ENCODE measurements at regions not wholly inside any gene's neighbourhood (a gene's known extent, or its start where the extent isn't known, plus 50 kb on each side); places are given as distances from the start of the nearest gene placed in this dataset.
"Not testable (repeated sequence)": the region's sequence is repeated elsewhere in the genome, so short reads cannot be mapped to it uniquely, and the experiment has no call there.

- Histone ChIP-seq H3K9me3 (ENCODE audit: low read depth, low read length) (no peaks in the 10 kb centered on the region), H3K4me3 (ENCODE audit: low read length) (no peak overlapping the region), H3K4me1 (ENCODE audit: insufficient read depth, low read length) (no peaks in the 10 kb centered on the region), H3K27me3 (ENCODE audit: insufficient read depth, low read length) (no peaks in the 10 kb centered on the region)
Measured at GRCh38 chr13:21228738-21229137, 52.3 kb downstream of the MRPL57 start.

DNA sequence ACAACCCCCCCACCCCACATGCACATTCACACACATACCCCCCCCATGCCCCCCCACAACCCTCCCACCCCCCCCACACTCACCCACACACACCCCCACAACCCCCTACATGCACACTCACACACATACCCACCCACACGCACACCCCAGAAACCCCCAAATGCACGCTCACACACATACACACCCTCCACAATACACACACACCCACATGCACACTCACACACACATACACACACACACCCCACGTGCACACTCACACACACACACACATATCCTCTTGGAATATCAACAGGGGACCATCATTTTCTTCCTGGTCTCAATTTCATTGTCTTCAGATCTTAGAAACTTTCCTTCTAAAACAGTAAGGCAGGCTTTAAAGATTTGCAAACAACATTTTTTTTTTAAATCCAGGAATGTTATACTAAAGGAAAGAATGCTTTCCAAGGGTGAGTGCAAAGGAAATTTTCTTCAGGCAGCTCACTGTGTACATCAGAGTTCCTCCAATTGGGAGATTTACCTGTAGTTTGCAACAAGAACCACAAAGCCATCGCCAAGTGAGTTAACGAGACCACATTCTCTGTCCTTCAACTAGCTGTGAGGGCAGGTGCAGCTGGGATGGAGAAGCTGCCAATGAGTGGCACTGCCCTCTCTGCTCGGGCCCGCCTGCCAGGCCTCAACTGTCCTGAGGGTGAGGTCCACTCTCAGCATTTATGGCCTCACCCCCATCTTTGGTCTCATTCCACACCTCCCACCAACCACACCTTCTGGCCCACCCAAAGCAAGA, 53.0 kb downstream of the MRPL57 start:
- Histone ChIP-seq H3K27me3 (ENCODE audit: insufficient read depth, low read length) (no peaks in the 10 kb centered on the region), H3K9me3 (ENCODE audit: low read depth, low read length) (no peaks in the 10 kb centered on the region), H3K4me1 (ENCODE audit: insufficient read depth, low read length) (no peaks in the 10 kb centered on the region), H3K4me3 (ENCODE audit: low read length) (no peak overlapping the region)

- H3K27me3 ChIP-seq (ENCODE audit: insufficient read depth, low read length) = no peaks in the 10 kb centered on the region
- no peak overlapping the region for H3K4me3 ChIP-seq (ENCODE audit: low read length)
- no peaks in the 10 kb centered on the region for H3K9me3 ChIP-seq (ENCODE audit: low read depth, low read length)
- H3K4me1 ChIP-seq (ENCODE audit: insufficient read depth, low read length) = no peaks in the 10 kb centered on the region
Measured at GRCh38 chr13:21230516-21230915, 54.1 kb downstream of the MRPL57 start.

- Histone ChIP-seq H3K27me3 (ENCODE audit: insufficient read depth, low read length) (no peaks in the 10 kb centered on the region), H3K4me1 (ENCODE audit: insufficient read depth, low read length) (no peaks in the 10 kb centered on the region), H3K9me3 (ENCODE audit: low read depth, low read length) (no peaks in the 10 kb centered on the region), H3K4me3 (ENCODE audit: low read length) (no peak overlapping the region)
Measured at GRCh38 chr13:21231426-21231940, 55.0 kb downstream of the MRPL57 start.

DNA sequence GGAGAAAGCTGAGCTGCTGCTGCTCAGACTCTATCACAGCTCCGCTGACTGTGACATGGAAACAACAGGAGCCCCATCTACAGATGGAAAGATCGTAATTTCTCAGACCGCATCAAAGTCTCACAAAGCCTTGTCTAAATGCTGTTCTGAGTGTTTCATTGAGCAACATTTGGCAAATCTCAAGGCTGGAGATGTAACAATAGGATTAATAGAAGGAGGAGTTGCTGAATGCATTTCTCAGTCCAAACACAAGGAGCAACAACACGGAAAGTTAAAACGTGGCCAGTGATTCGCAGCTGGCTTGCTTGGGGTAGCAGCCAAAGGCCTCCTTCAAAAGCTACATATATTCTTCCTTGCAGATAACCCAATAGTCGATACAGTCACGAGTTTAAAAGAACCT, 55.7 kb downstream of the MRPL57 start:
- no peak overlapping the region for H3K4me3 ChIP-seq (ENCODE audit: low read length)
- no peaks in the 10 kb centered on the region for H3K9me3 ChIP-seq (ENCODE audit: low read depth, low read length)
- H3K4me1 ChIP-seq (ENCODE audit: insufficient read depth, low read length) = no peaks in the 10 kb centered on the region
- no peaks in the 10 kb centered on the region for H3K27me3 ChIP-seq (ENCODE audit: insufficient read depth, low read length)

DNA sequence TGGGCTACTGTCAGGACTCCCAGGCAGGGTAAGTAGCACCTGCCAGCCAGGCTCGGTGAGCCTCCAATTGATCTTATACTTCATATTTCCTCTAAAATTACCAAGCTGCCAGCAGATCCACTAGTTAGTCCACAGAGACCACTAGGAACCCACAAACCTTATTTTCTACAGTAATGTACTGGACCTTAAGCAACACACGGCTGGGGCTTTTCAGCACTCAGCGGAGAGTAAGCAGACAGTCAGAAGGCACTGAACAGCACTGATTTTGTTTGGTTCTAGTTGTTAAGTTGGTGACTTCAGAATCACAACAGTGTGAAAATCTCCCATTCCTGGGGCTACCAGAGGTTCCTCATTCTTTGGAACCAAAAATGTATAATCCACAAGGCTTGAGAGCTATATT, 56.1 kb downstream of the MRPL57 start:
- H3K4me3 ChIP-seq (ENCODE audit: low read length) = no peak overlapping the region
- no peaks in the 10 kb centered on the region for H3K9me3 ChIP-seq (ENCODE audit: low read depth, low read length)
- H3K4me1 ChIP-seq (ENCODE audit: insufficient read depth, low read length) = no peaks in the 10 kb centered on the region
- no peaks in the 10 kb centered on the region for H3K27me3 ChIP-seq (ENCODE audit: insufficient read depth, low read length)

DNA sequence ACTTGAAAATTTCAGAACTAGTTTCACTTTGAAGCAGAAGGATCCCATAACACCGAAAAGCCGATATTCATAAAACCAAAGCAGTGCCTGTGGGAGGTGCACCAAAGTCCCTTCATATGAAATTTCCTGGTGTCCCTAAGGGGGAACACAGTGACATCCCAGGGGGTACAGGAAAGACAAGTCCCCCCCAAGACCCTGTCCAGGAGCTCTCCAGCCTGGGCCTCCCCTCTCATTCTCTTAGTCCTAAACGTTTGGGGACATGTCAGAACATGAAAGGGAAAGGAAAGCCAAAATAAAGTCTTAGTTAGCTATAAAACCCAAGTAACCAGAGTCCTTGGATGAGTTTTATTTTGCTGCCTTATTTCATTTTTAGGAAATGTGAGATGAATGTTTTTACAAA, 56.6 kb downstream of the MRPL57 start:
- Histone ChIP-seq H3K27me3 (ENCODE audit: insufficient read depth, low read length) (no peaks in the 10 kb centered on the region), H3K9me3 (ENCODE audit: low read depth, low read length) (no peaks in the 10 kb centered on the region), H3K4me3 (ENCODE audit: low read length) (no peak overlapping the region), H3K4me1 (ENCODE audit: insufficient read depth, low read length) (no peaks in the 10 kb centered on the region)

DNA sequence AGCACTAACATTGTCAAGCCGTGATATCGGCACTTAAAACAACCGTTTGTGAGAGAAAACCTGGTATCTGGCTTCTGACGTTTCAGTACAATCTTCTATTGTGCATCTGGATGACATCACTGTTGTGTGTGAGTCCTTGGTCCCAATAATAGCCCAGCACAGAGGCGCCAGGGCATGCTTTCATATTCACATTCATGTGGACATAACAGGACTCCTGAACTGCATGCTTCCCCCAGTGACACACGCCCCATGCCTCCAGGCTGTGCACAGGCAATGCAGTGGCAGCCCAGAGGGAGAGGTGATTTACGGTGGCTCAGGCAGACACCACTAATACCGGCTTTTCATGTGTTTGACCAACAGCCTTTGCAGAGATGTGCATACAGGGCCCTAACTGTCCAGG, 58.1 kb downstream of the MRPL57 start:
- Histone ChIP-seq H3K27me3 (ENCODE audit: insufficient read depth, low read length) (no peaks in the 10 kb centered on the region), H3K4me3 (ENCODE audit: low read length) (no peak overlapping the region), H3K9me3 (ENCODE audit: low read depth, low read length) (no peaks in the 10 kb centered on the region), H3K4me1 (ENCODE audit: insufficient read depth, low read length) (no peaks in the 10 kb centered on the region)

DNA sequence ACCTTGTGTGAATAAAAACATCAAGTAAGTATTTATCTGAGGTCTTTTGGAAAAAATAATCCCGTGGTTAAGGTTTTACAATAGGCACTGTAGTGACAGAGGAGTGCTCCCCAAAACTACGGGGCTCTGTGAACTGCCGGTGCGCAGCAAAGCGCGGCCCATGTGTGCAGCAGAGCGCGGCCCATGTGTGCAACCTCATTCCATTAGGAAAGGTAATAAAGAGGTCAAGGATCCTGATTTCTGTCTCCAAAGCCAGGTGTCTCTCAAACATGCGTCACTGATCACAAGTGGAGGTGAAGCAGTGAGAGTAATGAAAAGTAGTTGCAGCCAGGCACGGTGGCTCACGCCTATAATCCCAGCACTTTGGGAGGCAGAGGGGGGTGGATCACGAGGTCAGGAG, 58.7 kb downstream of the MRPL57 start:
- Histone ChIP-seq H3K9me3 (ENCODE audit: low read depth, low read length) (no peaks in the 10 kb centered on the region), H3K27me3 (ENCODE audit: insufficient read depth, low read length) (no peaks in the 10 kb centered on the region), H3K4me1 (ENCODE audit: insufficient read depth, low read length) (no peaks in the 10 kb centered on the region), H3K4me3 (ENCODE audit: low read length) (no peak overlapping the region)

GRCh38 chr13:21237081-21237480, 60.6 kb downstream of the MRPL57 start:
- Histone ChIP-seq H3K4me3 (ENCODE audit: low read length) (no peak overlapping the region), H3K27me3 (ENCODE audit: insufficient read depth, low read length) (no peaks in the 10 kb centered on the region), H3K4me1 (ENCODE audit: insufficient read depth, low read length) (no peaks in the 10 kb centered on the region), H3K9me3 (ENCODE audit: low read depth, low read length) (no peaks in the 10 kb centered on the region)

DNA sequence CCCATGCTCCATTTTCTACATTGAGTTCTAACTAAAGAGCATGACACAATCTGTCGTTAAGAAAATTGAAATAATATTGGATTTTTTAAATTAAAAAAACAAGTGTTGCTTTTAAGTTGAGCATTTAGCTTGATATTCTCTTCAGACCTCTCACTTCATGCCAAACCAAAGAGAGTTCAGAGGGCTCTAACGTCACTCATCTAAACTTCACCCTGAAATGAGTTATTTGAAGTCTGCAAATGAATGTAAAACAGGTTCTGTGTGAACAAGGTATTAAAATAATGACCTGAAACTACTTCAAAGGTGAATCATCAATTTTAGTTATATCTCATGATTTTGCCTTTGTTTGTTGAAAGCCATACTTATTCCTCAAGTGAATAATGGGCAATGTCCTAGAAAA, 61.8 kb downstream of the MRPL57 start:
- Histone ChIP-seq H3K4me1 (ENCODE audit: insufficient read depth, low read length) (no peaks in the 10 kb centered on the region), H3K9me3 (ENCODE audit: low read depth, low read length) (no peaks in the 10 kb centered on the region), H3K27me3 (ENCODE audit: insufficient read depth, low read length) (no peaks in the 10 kb centered on the region), H3K4me3 (ENCODE audit: low read length) (no peak overlapping the region)

DNA sequence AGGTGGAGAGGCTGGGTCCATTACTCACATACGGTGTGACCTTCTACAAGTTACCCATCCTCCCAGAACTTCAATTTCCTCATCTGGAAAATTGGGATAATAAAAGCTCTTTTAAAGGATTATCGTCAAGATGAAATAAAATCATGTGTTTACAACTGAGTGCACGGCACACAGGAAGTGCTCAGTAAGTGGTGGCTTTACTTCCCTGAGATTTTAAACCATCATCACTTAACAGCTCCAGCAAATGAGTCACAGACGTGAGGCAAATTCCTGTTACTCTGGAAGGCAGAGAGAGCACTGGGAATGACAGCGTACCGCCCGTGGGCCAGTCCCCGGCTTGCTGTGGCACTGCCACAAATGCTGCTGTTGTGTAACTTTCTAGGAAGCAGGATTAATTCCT, 64.1 kb downstream of the MRPL57 start:
- no peaks in the 10 kb centered on the region for H3K9me3 ChIP-seq (ENCODE audit: low read depth, low read length)

DNA sequence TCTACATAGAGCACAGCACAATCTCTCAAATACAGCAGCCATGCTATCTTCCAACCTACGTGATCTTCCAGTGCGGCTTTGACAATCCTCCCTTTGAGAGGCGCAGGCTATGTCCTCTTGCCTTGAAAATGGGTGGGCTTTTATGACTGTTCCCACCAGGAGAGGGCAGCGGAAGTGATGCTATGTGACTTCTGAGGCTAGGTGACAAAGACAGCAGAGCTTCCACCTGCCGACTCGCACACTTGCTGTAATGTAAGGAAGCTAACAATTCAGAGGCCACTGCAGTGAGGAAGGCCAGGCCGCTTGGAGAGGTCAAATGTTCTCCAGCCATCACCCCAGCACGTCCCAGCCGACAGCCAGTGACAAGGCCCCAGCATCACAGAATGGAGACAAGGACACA, 65.8 kb downstream of the MRPL57 start:
- Histone ChIP-seq H3K9me3 (ENCODE audit: low read depth, low read length) (no peaks in the 10 kb centered on the region), H3K4me1 (ENCODE audit: insufficient read depth, low read length) (no peaks in the 10 kb centered on the region), H3K4me3 (ENCODE audit: low read length) (no peak overlapping the region), H3K27me3 (ENCODE audit: insufficient read depth, low read length) (no peaks in the 10 kb centered on the region)

More for the DNA sequence above, 64.1 kb downstream of the MRPL57 start:
- no peaks in the 10 kb centered on the region for H3K27me3 ChIP-seq (ENCODE audit: insufficient read depth, low read length)
- H3K4me1 ChIP-seq (ENCODE audit: insufficient read depth, low read length) = no peaks in the 10 kb centered on the region
- H3K4me3 ChIP-seq (ENCODE audit: low read length) = no peak overlapping the region

DNA sequence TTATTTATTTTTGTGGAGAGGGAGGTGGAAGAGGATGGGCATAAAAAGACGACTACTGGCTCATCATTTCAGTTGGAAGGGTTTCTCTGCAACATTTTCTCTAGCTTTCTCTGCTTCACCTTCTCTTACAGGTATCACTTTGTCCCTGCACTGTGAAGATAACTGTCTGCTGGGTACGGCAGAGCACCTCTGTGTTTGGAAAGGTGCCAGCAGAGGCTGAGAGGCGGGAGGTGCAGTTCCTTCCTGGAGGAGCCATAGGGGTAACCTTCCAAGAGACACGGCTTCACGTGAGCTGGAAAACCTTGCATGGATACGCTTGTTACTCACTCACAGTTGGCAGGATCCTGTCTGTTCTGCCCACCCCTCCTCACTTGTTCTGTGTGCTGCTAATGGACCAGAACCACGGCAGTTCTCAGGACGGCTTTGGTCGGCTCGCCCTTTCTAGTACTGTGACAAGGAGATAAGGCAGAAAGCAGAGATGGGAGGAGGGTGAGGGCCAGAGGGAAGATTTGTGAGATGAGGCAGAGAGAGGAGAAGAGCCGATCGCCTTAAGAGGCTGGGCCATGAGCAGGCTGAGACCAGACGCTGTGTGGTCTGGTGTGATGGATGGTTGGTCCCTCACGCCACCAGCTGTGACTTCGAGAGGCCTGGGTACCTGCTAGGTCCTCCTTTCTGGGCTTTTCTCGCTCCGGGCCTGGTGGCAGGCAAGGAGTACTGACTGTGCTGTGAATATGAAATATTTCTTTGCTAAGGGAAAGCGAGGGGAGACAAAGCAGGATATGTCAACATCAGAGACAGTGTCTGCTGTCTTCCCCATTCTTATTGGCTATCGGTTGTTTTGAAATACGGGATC, 66.8 kb downstream of the MRPL57 start:
- H3K4me1 ChIP-seq (ENCODE audit: insufficient read depth, low read length) = no peaks in the 10 kb centered on the region
- H3K9me3 ChIP-seq (ENCODE audit: low read depth, low read length) = no peaks in the 10 kb centered on the region
- H3K4me3 ChIP-seq (ENCODE audit: low read length) = no peak overlapping the region
- H3K27me3 ChIP-seq (ENCODE audit: insufficient read depth, low read length) = no peaks in the 10 kb centered on the region

- H3K9me3 ChIP-seq (ENCODE audit: low read depth, low read length); H3K4me1 ChIP-seq (ENCODE audit: insufficient read depth, low read length); H3K27me3 ChIP-seq (ENCODE audit: insufficient read depth, low read length); H3K4me3 ChIP-seq (ENCODE audit: low read length): not testable (repeated sequence)
Measured at GRCh38 chr13:21243898-21244184, 67.4 kb downstream of the MRPL57 start.
